ENCODE measurements at regions not wholly inside any gene's neighbourhood (a gene's known extent, or its start where the extent isn't known, plus 50 kb on each side); places are given as distances from the start of the nearest gene placed in this dataset.

- H3K4me3 ChIP-seq (ENCODE audit: low read depth, low read length): no peak overlapping the region
- DNase-seq (ENCODE audit: low read depth): no peak
- TF ChIP-seq CTCF (IDR thresholded peaks at IDR 0.05; ENCODE audit: low read depth, low read length): no peak
- no peak for TF ChIP-seq MYC (IDR thresholded peaks at IDR 0.05; ENCODE audit: low read depth, low read length)
- no peak for TF ChIP-seq POLR2A (IDR thresholded peaks at IDR 0.05; ENCODE audit: extremely low read depth, insufficient read length)
- no peak for TF ChIP-seq MAX (IDR thresholded peaks at IDR 0.05; ENCODE audit: low read depth, low read length)
These were observed 297.7 kb downstream of the DOK5 start for GRCh38 chr20:54772893-54773642.

- no peak for TF ChIP-seq POLR2A (IDR thresholded peaks at IDR 0.05; ENCODE audit: extremely low read depth, insufficient read length)
- TF ChIP-seq MYC (IDR thresholded peaks at IDR 0.05; ENCODE audit: low read depth, low read length): no peak
- DNase-seq (ENCODE audit: low read depth): no peak
- no peak overlapping the region for H3K4me3 ChIP-seq (ENCODE audit: low read depth, low read length)
These were observed 291.1 kb downstream of the DOK5 start for GRCh38 chr20:54766483-54766882.

DNA sequence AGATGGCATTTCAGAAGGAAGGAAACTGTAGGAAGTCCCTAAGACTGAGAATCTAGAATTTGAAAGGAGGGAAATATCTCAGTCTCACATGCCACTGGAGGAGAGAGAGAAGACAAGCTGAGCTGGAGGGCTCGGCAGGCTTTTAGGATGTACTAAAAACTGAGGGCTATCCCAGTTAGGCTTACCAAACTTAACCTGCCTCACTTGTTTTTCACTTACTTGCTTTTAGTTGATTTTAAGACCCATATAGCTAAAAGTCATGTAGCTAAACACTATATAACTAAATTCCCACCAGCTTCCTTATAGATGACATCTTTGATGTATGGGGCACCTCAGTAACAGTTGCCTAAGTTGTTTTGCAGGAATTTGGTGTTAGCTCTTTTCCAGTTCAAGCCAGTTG lies 288.0 kb downstream of the DOK5 start:
- no peak for TF ChIP-seq CTCF (IDR thresholded peaks at IDR 0.05; ENCODE audit: low read depth, low read length)
- no peak for TF ChIP-seq MYC (IDR thresholded peaks at IDR 0.05; ENCODE audit: low read depth, low read length)
- TF ChIP-seq POLR2A (IDR thresholded peaks at IDR 0.05; ENCODE audit: extremely low read depth, insufficient read length): no peak
- TF ChIP-seq MAX (IDR thresholded peaks at IDR 0.05; ENCODE audit: low read depth, low read length): no peak
- H3K4me3 ChIP-seq (ENCODE audit: low read depth, low read length): no peak overlapping the region
- DNase-seq (ENCODE audit: low read depth): no peak

DNA sequence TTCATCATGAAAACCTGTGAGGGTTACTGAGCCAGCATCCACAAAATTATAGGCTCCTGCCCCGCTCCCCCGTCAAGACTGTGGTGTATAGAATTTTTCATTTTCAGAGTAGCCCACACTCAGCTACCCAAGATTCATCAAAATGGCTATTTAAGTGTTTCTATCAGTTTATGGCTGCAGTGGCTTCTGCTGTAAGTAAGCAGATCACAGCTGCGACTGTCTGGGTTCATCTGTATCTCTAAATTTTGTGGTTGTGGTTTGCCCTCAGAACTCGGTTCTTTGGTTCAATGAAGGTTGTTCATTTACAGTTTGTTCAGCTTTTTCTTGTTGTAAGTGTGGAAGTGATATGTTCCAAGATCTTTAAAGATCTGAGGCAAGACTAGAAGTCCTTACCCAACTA lies 284.2 kb downstream of the DOK5 start:
- TF ChIP-seq CTCF (IDR thresholded peaks at IDR 0.05; ENCODE audit: low read depth, low read length): no peak
- no peak for TF ChIP-seq POLR2A (IDR thresholded peaks at IDR 0.05; ENCODE audit: extremely low read depth, insufficient read length)
- no peak for TF ChIP-seq MAX (IDR thresholded peaks at IDR 0.05; ENCODE audit: low read depth, low read length)
- no peak for TF ChIP-seq MYC (IDR thresholded peaks at IDR 0.05; ENCODE audit: low read depth, low read length)
- DNase-seq (ENCODE audit: low read depth): no peak
- no peak overlapping the region for H3K4me3 ChIP-seq (ENCODE audit: low read depth, low read length)

DNA sequence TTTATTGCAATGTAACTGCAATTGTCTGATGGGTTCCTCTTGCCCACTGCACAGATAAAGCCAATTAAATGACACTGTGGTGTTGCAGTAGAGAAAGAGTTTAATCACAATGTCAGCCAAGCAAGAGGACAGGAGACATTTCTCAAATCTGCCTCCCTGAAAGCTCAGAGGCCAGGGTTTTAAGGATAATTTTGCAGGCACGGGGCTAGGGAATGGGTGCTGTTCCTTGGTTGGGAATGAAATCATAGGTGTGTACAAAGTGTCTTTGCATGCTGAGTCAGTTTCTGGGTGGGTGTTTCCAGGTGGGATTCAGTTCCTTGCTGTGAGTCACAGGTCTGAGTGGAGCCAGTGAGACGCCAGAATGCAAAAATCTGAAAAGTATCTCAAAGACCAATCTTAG lies 271.4 kb downstream of the DOK5 start:
- no peak for DNase-seq (ENCODE audit: low read depth)
- no peak for TF ChIP-seq MYC (IDR thresholded peaks at IDR 0.05; ENCODE audit: low read depth, low read length)
- no peak for TF ChIP-seq POLR2A (IDR thresholded peaks at IDR 0.05; ENCODE audit: extremely low read depth, insufficient read length)
- no peak for TF ChIP-seq MAX (IDR thresholded peaks at IDR 0.05; ENCODE audit: low read depth, low read length)
- no peak for TF ChIP-seq CTCF (IDR thresholded peaks at IDR 0.05; ENCODE audit: low read depth, low read length)
- no peak overlapping the region for H3K4me3 ChIP-seq (ENCODE audit: low read depth, low read length)

- no peak overlapping the region for H3K4me3 ChIP-seq (ENCODE audit: low read depth, low read length)
- DNase-seq (ENCODE audit: low read depth): no peak
- TF ChIP-seq CTCF (IDR thresholded peaks at IDR 0.05; ENCODE audit: low read depth, low read length): no peak
- no peak for TF ChIP-seq MAX (IDR thresholded peaks at IDR 0.05; ENCODE audit: low read depth, low read length)
- no peak for TF ChIP-seq MYC (IDR thresholded peaks at IDR 0.05; ENCODE audit: low read depth, low read length)
- no peak for TF ChIP-seq POLR2A (IDR thresholded peaks at IDR 0.05; ENCODE audit: extremely low read depth, insufficient read length)
These were observed 270.4 kb downstream of the DOK5 start for GRCh38 chr20:54745780-54746179.
